Sigmoid colon (tissue), 4 donors: ENCODE measurements at regions not wholly inside any gene's neighbourhood (a gene's known extent, or its start where the extent isn't known, plus 50 kb on each side); places are given as distances from the start of the nearest gene placed in this dataset.

Experiments
- POLR2A ChIP-seq, 2 donors: fragments of 450-650 bp; IDR thresholded peaks; one replicate each; pipeline ENCODE4 v1.6.1; 2016; ENCODE audit warnings: antibody characterized with exemption in 2 of 2, mild to moderate bottlenecking in 2 of 2, moderate library complexity in 2 of 2
- POLR2AphosphoS5 ChIP-seq, 4 donors: sonication (generic); formaldehyde crosslinking; IDR thresholded peaks; one replicate each; pipeline ENCODE4 v1.6.1; 2017; ENCODE audit warnings: antibody characterized with exemption in 4 of 4
- TF ChIP-seq, protein P1 (sequence below), 4 experiments: fragments of 450-650 bp in 3 of 4; fragments of 200-600 bp in 1 of 4; IDR thresholded peaks; one replicate each; pipeline ENCODE4 v1.5.1; 2016 to 2019; ENCODE audit warnings: antibody characterized with exemption in 4 of 4, mild to moderate bottlenecking in 3 of 4, moderate library complexity in 2 of 4

DNA sequence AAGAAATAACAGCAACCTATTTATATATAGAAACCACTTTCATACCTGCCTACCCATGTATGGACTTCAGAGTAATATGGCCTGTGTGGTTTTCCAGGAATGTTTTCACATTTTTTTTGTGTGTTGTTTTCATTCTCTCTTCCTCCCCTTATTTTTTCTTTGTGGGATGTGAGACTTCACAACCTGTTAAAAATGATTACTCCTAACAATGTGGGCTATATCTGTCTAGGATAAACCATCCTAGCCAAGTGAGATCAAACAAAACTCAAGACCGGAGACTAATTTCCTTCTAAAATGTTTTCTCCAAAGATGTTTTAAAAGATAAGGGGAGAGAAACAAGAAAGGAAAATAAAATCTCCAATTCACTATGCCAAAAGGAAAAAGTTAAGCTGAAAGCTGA lies 106.1 kb upstream of the DIPK2B start:
- TF ChIP-seq, protein P1, sequence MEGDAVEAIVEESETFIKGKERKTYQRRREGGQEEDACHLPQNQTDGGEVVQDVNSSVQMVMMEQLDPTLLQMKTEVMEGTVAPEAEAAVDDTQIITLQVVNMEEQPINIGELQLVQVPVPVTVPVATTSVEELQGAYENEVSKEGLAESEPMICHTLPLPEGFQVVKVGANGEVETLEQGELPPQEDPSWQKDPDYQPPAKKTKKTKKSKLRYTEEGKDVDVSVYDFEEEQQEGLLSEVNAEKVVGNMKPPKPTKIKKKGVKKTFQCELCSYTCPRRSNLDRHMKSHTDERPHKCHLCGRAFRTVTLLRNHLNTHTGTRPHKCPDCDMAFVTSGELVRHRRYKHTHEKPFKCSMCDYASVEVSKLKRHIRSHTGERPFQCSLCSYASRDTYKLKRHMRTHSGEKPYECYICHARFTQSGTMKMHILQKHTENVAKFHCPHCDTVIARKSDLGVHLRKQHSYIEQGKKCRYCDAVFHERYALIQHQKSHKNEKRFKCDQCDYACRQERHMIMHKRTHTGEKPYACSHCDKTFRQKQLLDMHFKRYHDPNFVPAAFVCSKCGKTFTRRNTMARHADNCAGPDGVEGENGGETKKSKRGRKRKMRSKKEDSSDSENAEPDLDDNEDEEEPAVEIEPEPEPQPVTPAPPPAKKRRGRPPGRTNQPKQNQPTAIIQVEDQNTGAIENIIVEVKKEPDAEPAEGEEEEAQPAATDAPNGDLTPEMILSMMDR (IDR thresholded peaks at IDR 0.05), result no peak
- no peak for TF ChIP-seq POLR2AphosphoS5 (IDR thresholded peaks at IDR 0.05)
- no peak for TF ChIP-seq POLR2A (IDR thresholded peaks at IDR 0.05)
